SH-SY5Y (cell line): ENCODE measurements at regions not wholly inside any gene's neighbourhood (a gene's known extent, or its start where the extent isn't known, plus 50 kb on each side); places are given as distances from the start of the nearest gene placed in this dataset.

Experiments used
- GATA2 ChIP-seq: IDR thresholded peaks from 2 replicates; pipeline ENCODE4 v1.6.1; 2011; ENCODE audit warnings: mild to moderate bottlenecking, low read depth, low read length
- GATA3 ChIP-seq: IDR thresholded peaks from 2 replicates; pipeline ENCODE4 v1.6.1; 2011; ENCODE audit warnings: low read depth, mild to moderate bottlenecking, low read length, moderate library complexity

GRCh38 chrX:121863976-121864375 is 816.6 kb downstream of the GLUD2 start:
- TF ChIP-seq GATA3, result no peak
- no peak for TF ChIP-seq GATA2
